GDM1 (cell line): ENCODE measurements at regions not wholly inside any gene's neighbourhood (a gene's known extent, or its start where the extent isn't known, plus 50 kb on each side); places are given as distances from the start of the nearest gene placed in this dataset.
"Not testable (repeated sequence)": the region's sequence is repeated elsewhere in the genome, so short reads cannot be mapped to it uniquely, and the experiment has no call there.

Experiments
- DNase-seq: peaks from one replicate; lab custom pipeline; 2025; lab: John Stamatoyannopoulos, UW

GRCh38 chr3:30521156-30521715 lies 85.2 kb upstream of the TGFBR2 start:
- DNase-seq, result no peak

DNA sequence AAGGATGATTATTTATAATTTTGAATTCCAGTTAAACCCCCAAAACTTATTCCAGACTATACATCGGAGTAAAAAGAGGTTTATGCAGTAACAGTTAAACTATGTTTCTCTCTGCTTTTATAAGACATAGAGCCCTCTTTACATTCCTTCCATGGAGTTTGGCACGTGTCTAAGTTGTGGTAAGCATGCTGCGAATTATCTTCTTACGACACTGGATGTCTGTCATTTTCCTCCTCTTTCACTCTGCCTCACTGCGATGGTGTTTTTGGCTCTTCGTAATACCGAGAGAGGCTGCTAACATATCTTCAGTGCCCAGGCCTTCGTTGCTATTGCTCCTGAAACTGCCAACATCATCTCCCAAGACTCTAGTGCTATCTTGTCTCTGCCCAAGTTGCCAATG lies 83.9 kb upstream of the TGFBR2 start:
- DNase-seq, result no peak

DNA sequence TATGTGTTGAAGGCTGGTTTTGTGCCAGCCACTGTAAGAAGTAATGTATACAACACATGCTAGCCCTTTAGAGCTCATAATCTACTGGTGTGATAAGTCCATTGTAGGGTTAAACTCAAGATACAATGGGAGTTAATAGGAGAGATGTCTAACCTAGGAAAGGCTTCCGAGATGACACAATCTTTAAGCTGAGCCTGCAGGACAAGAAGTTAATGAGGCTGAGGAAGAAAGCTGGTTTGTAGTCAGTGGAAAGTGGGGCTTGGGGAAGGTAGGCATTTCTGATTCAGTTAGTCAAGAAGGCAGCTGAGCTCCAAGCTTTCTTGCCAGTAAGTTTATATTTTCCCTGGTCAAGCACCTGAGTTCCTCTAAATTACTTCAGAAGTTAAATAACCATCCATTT lies 83.0 kb upstream of the TGFBR2 start:
- DNase-seq, result no peak

GRCh38 chr3:30524357-30525040 lies 81.9 kb upstream of the TGFBR2 start:
- no peak for DNase-seq

DNA sequence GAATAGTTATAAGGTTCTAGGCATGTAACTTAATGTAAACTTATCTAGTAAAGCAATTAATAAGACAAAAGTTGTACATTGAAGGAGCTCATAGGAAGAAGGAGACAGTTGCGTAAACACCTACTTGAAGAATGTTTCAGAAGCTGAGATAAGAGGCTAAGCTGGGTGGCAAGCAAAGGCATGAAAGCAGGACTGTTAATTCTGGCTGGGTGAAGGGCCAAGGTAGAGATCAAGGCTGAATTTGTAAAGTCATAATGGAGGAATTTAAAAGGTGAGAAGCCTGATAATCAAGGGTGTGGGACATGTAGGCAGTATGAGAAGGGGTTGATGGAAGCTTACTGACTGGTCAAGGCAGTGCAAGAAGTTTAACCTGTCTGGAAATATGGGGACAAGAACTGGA lies 80.4 kb upstream of the TGFBR2 start:
- DNase-seq, result no peak

- no peak for DNase-seq
These were observed 79.2 kb upstream of the TGFBR2 start for GRCh38 chr3:30527186-30527585.

DNA sequence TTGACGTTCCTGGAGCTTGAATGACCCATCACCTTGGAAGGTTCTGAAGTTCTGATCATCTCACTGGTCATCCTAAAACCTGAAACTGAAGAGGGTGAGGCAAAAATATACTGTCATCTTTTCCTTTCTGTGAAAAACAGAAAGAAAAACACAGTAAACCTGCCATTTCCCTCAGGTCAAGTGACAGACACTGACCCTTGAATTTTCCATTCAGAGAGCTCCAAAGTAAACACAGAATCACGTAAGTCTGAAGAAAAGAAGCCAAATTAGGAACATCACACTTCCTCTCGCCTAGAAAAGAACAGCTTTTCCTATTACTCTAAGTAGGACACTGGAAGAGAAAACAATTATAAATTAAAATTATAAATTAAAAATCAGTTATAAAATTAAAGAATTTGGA lies 78.7 kb upstream of the TGFBR2 start:
- DNase-seq, result no peak

DNA sequence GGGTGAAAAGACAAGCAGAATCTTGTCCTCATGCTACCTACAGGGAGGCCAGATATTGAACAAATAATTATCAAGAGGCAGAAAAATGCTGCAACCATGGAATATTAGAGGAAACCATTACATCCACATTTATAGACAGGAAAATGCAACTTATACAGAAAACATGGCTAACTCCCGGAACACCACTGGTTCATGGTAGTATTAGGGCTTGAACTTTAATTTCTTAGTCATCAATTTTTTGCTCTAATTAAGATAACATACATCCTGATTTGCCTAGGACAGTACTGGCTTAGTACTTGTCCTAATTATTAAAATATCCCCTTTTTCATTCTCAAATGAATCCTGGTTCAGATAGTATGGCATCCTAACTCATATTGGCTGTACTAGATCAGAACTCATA lies 76.3 kb upstream of the TGFBR2 start:
- no peak for DNase-seq

- DNase-seq, result no peak
These were observed 75.3 kb upstream of the TGFBR2 start for GRCh38 chr3:30531017-30531570.

DNA sequence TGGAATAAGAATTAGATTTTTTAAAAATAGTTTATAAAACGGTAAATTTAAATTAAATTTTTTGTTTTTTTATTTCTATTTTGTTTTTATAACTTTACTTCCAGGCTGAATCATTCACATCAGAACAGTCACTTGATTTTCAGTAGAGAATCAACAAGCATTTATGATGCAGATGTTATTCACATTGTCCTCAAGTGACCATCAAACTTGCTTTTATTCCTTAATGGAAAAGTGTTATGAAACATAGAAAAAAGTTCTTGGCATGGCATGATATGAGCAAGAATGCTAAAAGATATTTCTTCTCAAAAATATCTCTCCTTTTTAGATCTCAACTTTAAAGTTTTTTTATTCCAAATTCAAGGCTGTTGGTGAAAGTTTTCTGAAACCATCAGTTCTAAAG lies 70.9 kb upstream of the TGFBR2 start:
- no peak for DNase-seq

DNA sequence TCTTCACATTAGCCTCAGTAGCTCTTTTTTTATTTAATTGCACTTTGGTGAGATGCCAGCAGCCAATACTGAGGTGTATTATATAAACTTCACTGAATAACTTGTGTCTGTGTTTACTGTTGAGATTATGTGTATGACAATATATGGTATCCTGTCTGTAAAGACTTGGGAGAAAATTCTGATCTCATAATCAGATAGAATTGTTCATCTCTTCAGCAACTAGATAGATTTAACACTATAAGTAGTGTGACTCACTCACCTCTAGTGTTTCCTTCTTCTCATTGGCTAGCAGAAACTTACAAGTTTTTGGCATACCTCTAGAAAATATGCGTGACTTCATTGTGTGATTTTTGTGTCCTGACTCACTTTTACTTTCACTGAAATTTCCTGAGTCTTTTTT lies 67.6 kb upstream of the TGFBR2 start:
- no peak for DNase-seq

DNA sequence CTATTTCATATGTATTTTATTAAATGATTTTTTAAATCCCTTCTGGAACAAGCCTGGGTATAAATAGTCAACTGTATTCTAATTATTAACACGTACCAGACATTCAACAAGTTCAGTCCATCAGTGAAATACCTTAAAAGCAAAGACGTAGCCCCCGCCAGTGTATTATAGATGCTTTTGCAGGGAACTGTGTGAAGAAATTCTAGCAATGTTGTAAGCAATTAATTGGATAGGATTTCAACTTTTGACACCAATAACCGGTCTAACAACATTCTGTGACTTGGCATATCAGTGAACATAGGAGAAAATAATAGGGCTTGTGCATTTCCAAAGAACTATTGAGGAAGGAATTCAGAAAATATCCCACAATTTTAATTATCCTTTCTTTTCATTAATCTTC lies 67.2 kb upstream of the TGFBR2 start:
- DNase-seq, result no peak

DNA sequence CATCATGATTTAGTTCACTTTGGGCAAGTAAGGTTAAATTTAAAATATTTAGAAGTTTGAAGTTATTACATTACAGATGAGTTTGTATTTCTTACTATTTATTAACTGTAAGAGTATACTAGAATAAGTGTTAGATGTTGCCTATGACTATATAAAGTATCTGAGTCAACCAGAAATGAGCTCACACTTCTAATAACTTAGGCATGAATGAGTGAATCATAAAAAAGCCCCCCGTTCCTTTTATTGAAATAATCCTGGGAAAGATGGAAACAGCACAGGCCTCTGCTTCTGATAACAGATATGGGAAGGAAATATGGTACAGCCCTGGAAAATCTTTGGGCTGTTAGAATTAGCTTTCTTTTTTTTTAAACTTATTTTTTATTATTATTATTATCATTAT lies 66.6 kb upstream of the TGFBR2 start:
- DNase-seq, result no peak

GRCh38 chr3:30541156-30541555 lies 65.2 kb upstream of the TGFBR2 start:
- DNase-seq, result not testable (repeated sequence)

DNA sequence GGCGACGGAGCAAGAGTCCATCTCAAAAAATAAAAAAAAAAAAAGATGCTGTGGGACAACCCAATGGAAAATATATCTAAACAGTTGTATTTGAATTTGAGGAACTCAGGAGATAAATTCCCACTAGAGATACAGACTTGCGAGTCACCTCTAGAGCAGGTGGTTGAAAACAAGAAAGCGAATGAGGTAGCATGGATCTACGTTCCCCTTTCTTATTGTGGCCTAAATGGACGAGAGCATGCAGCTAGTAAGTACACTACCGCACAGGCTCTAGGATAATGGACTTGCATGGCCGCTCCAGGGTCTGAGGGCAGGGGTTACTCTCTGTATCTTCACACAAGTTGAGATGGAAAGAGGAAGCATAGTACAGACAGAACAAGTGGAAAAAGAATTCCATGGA lies 63.5 kb upstream of the TGFBR2 start:
- DNase-seq, result no peak

GRCh38 chr3:30544812-30545211 lies 61.6 kb upstream of the TGFBR2 start:
- no peak for DNase-seq

GRCh38 chr3:30546934-30547333 lies 59.5 kb upstream of the TGFBR2 start:
- DNase-seq, result no peak

DNA sequence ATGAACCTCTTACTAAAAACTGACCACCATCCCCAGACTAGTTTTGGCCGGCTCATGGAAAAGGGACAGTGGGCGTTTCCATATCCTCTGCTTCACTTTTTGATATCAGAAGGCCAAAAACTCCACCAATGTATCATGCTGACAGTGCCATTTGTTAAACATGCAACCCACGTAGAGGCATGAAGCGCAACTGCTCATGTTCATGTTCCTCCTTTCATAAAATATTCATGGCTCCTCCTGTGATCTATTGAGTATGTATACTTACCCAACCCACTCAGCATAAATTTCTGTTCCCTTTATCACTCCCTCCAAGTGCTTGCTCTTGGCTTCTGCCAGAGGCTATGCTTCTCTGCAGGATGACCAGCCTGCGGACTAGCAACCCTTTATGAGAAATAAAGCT lies 58.7 kb upstream of the TGFBR2 start:
- DNase-seq, result no peak

- DNase-seq, result no peak
These were observed 57.8 kb upstream of the TGFBR2 start for GRCh38 chr3:30548600-30548999.

DNA sequence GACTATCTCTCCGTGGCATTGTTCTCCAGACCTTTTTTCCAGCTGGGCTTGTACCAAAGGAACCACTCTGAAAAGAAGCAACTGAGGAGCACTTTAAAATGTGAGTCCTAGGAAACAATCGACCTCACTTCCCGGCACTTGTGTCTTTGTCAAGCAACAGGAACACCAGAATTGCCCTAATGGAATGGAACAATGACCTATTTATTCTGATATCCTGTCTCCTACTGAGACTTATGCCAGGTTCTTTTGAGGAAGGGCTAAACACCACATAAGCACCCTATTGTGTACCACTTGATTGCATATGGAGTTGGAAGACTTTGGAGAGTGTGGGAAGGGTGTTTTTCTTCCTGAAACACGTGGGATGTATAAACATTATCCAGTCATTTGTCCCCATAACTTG lies 56.8 kb upstream of the TGFBR2 start:
- no peak for DNase-seq

DNA sequence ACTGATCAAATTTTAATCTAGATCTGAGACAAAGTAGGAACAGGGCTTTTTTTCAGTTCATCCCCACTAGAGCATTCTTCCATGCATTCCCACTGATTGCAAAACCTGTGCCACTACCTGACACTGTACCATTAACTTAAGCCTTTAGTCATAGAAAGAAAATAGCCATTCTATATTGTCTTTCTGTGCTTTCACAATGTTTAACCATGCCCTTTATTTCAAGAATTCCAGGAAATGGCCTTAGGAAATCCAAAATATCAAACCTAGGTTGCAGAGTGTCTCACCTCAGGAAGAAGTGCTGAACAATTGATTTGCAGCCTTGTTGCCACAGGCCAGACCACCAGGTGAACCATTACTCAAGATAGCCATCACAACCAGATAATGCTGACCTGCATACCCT lies 56.2 kb upstream of the TGFBR2 start:
- DNase-seq, result no peak

GRCh38 chr3:30551266-30551665 lies 55.1 kb upstream of the TGFBR2 start:
- DNase-seq, result no peak

DNA sequence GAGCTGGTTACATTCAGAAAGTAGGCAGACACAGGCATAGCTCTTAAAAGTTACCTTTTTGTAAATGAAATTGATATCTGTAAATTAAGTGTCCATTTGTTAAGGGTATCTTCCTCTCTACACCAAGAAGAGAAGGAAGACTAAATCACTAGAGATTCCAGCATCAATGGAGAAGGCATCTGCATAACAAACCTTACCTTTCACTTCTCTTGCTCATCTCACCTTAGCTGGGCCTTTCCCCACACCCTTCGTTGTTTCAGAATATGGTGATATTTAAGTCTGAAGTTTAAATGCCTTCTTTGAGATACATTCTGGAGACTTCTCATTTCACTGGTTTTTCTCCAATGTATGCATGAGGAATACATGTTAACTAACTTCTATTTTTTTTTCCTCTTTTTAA lies 54.5 kb upstream of the TGFBR2 start:
- DNase-seq, result no peak
